Stimulated activated CD8-positive, alpha-beta memory T cell treated with anti-CD3 and anti-CD28 coated beads, Interleukin-4, amount 100 ng/mL, for 4 hours (primary cell): ENCODE measurements at regions not wholly inside any gene's neighbourhood (a gene's known extent, or its start where the extent isn't known, plus 50 kb on each side); places are given as distances from the start of the nearest gene placed in this dataset.

Source experiments
- DNase-seq, 2 donors: peaks; one replicate each; pipeline ENCODE4 v3.0.0-alpha.2; 2020; ENCODE audit warnings: low read depth in 2 of 2, low spot score in 1 of 2

GRCh38 chr16:65545413-65545956 lies 423.6 kb upstream of the CDH11 start:
- no peak for DNase-seq

- DNase-seq: no peak
Measured at GRCh38 chr16:65543781-65544740, 422.2 kb upstream of the CDH11 start.

GRCh38 chr16:65541646-65542045 lies 419.8 kb upstream of the CDH11 start:
- no peak for DNase-seq

- DNase-seq: no peak
Measured at GRCh38 chr16:65540901-65541300, 419.0 kb upstream of the CDH11 start.

GRCh38 chr16:65538976-65539375 lies 417.1 kb upstream of the CDH11 start:
- no peak for DNase-seq

GRCh38 chr16:65537336-65537735 lies 415.5 kb upstream of the CDH11 start:
- DNase-seq: no peak

GRCh38 chr16:65534121-65534528 lies 412.3 kb upstream of the CDH11 start:
- DNase-seq: no peak

GRCh38 chr16:65532846-65533245 lies 411.0 kb upstream of the CDH11 start:
- no peak for DNase-seq

GRCh38 chr16:65532258-65532657 lies 410.4 kb upstream of the CDH11 start:
- DNase-seq: no peak

- no peak for DNase-seq
Measured at GRCh38 chr16:65531475-65531874, 409.6 kb upstream of the CDH11 start.

GRCh38 chr16:65525707-65526106 lies 403.8 kb upstream of the CDH11 start:
- DNase-seq: no peak

GRCh38 chr16:65524997-65525396 lies 403.1 kb upstream of the CDH11 start:
- no peak for DNase-seq

- no peak for DNase-seq
Measured at GRCh38 chr16:65524231-65524630, 402.4 kb upstream of the CDH11 start.

- DNase-seq: no peak
Measured at GRCh38 chr16:65523283-65523944, 401.6 kb upstream of the CDH11 start.

- no peak for DNase-seq
Measured at GRCh38 chr16:65522412-65522811, 400.5 kb upstream of the CDH11 start.

- no peak for DNase-seq
Measured at GRCh38 chr16:65521633-65522328, 399.9 kb upstream of the CDH11 start.

GRCh38 chr16:65519402-65519801 lies 397.5 kb upstream of the CDH11 start:
- no peak for DNase-seq

- no peak for DNase-seq
Measured at GRCh38 chr16:65515193-65515592, 393.3 kb upstream of the CDH11 start.

- DNase-seq: no peak
Measured at GRCh38 chr16:65510850-65511249, 389.0 kb upstream of the CDH11 start.

GRCh38 chr16:65510241-65510640 lies 388.4 kb upstream of the CDH11 start:
- no peak for DNase-seq

GRCh38 chr16:65509172-65509571 lies 387.3 kb upstream of the CDH11 start:
- DNase-seq: no peak
